ENCODE measurements at regions not wholly inside any gene's neighbourhood (a gene's known extent, or its start where the extent isn't known, plus 50 kb on each side); places are given as distances from the start of the nearest gene placed in this dataset.

DNA sequence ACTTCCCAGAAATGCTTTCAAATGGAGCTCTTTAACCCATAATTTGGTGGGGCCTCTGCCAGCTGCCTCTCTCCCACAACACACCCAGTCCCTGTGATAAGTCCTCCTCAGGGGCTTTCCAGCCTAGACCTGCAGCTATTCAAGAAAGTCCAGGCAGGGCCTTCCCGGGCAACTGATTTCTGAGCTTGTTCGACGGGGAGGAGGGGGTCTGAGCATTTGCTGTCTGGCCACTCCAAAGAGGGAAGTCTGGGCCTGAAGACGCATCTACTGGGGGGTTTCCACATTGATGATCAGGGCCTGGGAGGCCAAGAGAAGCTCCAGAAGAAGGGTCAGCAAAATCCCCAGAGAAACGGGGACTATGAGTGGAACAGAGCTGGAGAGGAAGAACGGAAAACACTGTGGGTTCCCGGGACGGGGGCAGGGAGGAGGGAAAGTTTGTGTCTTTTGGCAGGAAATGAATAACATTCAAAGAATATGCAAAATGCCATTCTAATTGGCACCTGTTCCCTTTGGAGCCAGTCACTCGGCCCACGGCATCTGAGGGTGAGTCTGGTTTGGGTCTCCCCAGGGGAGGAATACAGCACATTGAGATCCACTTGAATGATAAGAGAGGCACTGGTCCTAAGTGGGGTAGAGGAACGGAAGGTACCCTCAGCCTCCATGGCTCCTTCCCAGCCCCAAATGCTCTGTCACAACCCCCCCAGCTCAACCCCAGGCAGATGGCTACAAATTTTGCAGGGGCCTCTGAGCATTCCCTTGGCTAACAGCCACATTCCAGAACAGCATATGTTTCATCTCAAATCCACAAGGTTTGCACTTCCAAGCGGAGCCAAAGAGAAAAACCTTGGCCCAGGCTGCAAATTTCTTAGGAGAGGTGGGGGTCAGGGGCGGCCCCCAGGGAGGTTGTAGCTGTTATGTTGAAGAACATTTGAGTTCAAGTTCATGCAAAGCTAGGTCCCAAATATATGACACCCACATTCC, 72.0 kb downstream of the RPUSD4 start:
- TF ChIP-seq, protein P1, sequence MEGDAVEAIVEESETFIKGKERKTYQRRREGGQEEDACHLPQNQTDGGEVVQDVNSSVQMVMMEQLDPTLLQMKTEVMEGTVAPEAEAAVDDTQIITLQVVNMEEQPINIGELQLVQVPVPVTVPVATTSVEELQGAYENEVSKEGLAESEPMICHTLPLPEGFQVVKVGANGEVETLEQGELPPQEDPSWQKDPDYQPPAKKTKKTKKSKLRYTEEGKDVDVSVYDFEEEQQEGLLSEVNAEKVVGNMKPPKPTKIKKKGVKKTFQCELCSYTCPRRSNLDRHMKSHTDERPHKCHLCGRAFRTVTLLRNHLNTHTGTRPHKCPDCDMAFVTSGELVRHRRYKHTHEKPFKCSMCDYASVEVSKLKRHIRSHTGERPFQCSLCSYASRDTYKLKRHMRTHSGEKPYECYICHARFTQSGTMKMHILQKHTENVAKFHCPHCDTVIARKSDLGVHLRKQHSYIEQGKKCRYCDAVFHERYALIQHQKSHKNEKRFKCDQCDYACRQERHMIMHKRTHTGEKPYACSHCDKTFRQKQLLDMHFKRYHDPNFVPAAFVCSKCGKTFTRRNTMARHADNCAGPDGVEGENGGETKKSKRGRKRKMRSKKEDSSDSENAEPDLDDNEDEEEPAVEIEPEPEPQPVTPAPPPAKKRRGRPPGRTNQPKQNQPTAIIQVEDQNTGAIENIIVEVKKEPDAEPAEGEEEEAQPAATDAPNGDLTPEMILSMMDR (IDR thresholded peaks at IDR 0.05) = no peak
- TF ChIP-seq POLR2A (IDR thresholded peaks at IDR 0.05) = no peak
